K562 (cell line): ENCODE measurements at regions not wholly inside any gene's neighbourhood (a gene's known extent, or its start where the extent isn't known, plus 50 kb on each side); places are given as distances from the start of the nearest gene placed in this dataset.

Experiments
- ATAC-seq: fragments of 200-7000 bp; cut with Tn5 transposase; 3 replicates; pipeline ENCODE4 v1.9.1; 2020; ENCODE audit warnings: moderate library complexity
- BruUV-seq: library from RNA; stranded (reverse); fragments of 400-500 nt; replicated peaks from 2 replicates; lab custom pipeline; 2021; lab: Mats Ljungman, UMichigan
- CTCF ChIA-PET: fragments of 300-600 bp; formaldehyde crosslinking; extraction: SDS; loops from one replicate; lab custom pipeline; 2021; ENCODE audit warnings: low intra/inter-chr PET ratio; lab: Yijun Ruan, JAX
- POLR2A ChIA-PET: fragments of 300-600, 350-650 bp; sonication (Branson Sonifier 250); formaldehyde crosslinking; extraction: SDS; loops from one replicate; lab custom pipeline; 2021; ENCODE audit warnings: antibody characterized with exemption, inconsistent platforms; lab: Yijun Ruan, JAX
- DNase-seq, 4 experiments: peaks; one replicate each; pipeline versions ENCODE4 v3.0.0 to v3.0.0-alpha.2; 2011 to 2018; ENCODE audit warnings: low spot score in 3 of 4, mixed read lengths in 3 of 4; ENCODE audit errors: extremely low read depth in 1 of 4
- FAIRE-seq: peaks from 2 replicates; lab custom pipeline; 2011; peaks lifted over from hg19 to GRCh38; lab: Jason Lieb, UNC
- H2AFZ ChIP-seq: 2 replicates; pipeline ENCODE4 v1.6.0; 2011; ENCODE audit warnings: low read depth, low read length, control low read depth, inconsistent platforms
- H3K27ac ChIP-seq: fragments of 200-600 bp; 3 replicates; pipeline ENCODE4 v1.8.0; 2011; ENCODE audit warnings: low read depth, mild to moderate bottlenecking, control low read depth, inconsistent platforms, low read length, moderate library complexity, mixed read lengths; ENCODE audit errors: extremely low read depth
- H3K27me3 ChIP-seq, 2 experiments: fragments of 300-600 bp in 1 of 2; 2 replicates in 1 of 2; 3 replicates in 1 of 2; pipeline versions ENCODE4 v1.6.0 to v1.8.0; 2011; ENCODE audit warnings: inconsistent platforms in 2 of 2, low read length in 2 of 2, mild to moderate bottlenecking in 1 of 2, mixed read lengths in 1 of 2, moderate library complexity in 1 of 2; ENCODE audit not compliant: control insufficient read depth in 2 of 2, insufficient read depth in 2 of 2
- H3K36me3 ChIP-seq: fragments of 300-600 bp; 3 replicates; pipeline ENCODE4 v1.8.0; 2011; ENCODE audit warnings: mild to moderate bottlenecking, low read length, inconsistent platforms; ENCODE audit not compliant: control insufficient read depth, insufficient read depth
- H3K4me1 ChIP-seq, 2 experiments: fragments of 200-600 bp in 1 of 2; replicated peaks in 1 of 2; 2 replicates in 1 of 2; 3 replicates in 1 of 2; pipeline versions ENCODE4 v1.5.1 to v1.8.0; 2011; ENCODE audit warnings: inconsistent platforms in 2 of 2, low read length in 2 of 2, mild to moderate bottlenecking in 1 of 2, mixed read lengths in 1 of 2, moderate library complexity in 1 of 2; ENCODE audit not compliant: control insufficient read depth in 2 of 2, insufficient read depth in 2 of 2
- H3K4me2 ChIP-seq: 2 replicates; pipeline ENCODE4 v1.6.1; 2011; ENCODE audit warnings: low read length, control low read depth, inconsistent platforms, mixed read lengths; ENCODE audit not compliant: insufficient read depth
- H3K4me3 ChIP-seq: fragments of 200-600 bp; sonication (generic), shearing (Covaris generic); 2 replicates; pipeline ENCODE4 v1.5.1; 2016; ENCODE audit warnings: control low read depth, inconsistent platforms
- H3K79me2 ChIP-seq: fragments of 200-600 bp; 3 replicates; pipeline ENCODE4 v1.8.0; 2011; ENCODE audit warnings: low read length, inconsistent platforms; ENCODE audit not compliant: control insufficient read depth, insufficient read depth
- H3K9ac ChIP-seq, 2 experiments: 2 replicates each; pipeline versions ENCODE4 v1.6.0 to v1.6.1; 2011; ENCODE audit warnings: low read depth in 2 of 2, low read length in 2 of 2, control low read depth in 1 of 2, inconsistent platforms in 1 of 2, mild to moderate bottlenecking in 1 of 2, mixed read lengths in 1 of 2; ENCODE audit not compliant: insufficient read depth in 1 of 2
- H3K9me1 ChIP-seq: one replicate; pipeline ENCODE4 v1.6.0; 2011; ENCODE audit warnings: inconsistent platforms, mild to moderate bottlenecking, low read length, moderate library complexity; ENCODE audit not compliant: control insufficient read depth, insufficient read depth
- H3K9me3 ChIP-seq: replicated peaks from 2 replicates; pipeline ENCODE4 v1.5.1; 2011; ENCODE audit warnings: low read depth, low read length, inconsistent platforms; ENCODE audit not compliant: control insufficient read depth, insufficient read depth
- H4K20me1 ChIP-seq: replicated peaks from 2 replicates; pipeline ENCODE4 v1.6.1; 2011; ENCODE audit warnings: low read length, inconsistent platforms, mixed read lengths; ENCODE audit not compliant: control insufficient read depth, insufficient read depth
- CC2D1A ChIP-seq: fragments of 450-650 bp; IDR thresholded peaks from 2 replicates; pipeline ENCODE4 v1.6.1; 2017; ENCODE audit warnings: mild to moderate bottlenecking
- CREB1 ChIP-seq, 2 experiments: sonication (generic) in 1 of 2; formaldehyde crosslinking in 1 of 2; IDR thresholded peaks; 2 replicates each; pipeline versions ENCODE4 v1.6.1 to v1.8.0; 2012 to 2022; ENCODE audit warnings: inconsistent platforms in 1 of 2, mild to moderate bottlenecking in 1 of 2, missing genetic modification reagents in 1 of 2, moderate library complexity in 1 of 2
- CREB5 ChIP-seq: fragments of 250-450 bp; sonication (Bioruptor Pico); IDR thresholded peaks from 2 replicates; pipeline ENCODE4 v1.5.0; 2020; ENCODE audit warnings: mild to moderate bottlenecking
- FUS ChIP-seq: fragments of 200-400 bp; formaldehyde crosslinking; optimal IDR thresholded peaks from 2 replicates; pipeline ENCODE3; 2017; ENCODE audit warnings: low read depth, low read length
- HNRNPLL ChIP-seq: fragments of 200-400 bp; formaldehyde crosslinking; IDR thresholded peaks from 2 replicates; pipeline ENCODE4 v1.6.1; 2017; ENCODE audit warnings: low read length, low read depth, mild to moderate bottlenecking; ENCODE audit not compliant: poor library complexity, severe bottlenecking
- HOMEZ ChIP-seq: fragments of 250-450 bp; sonication (Bioruptor Pico); IDR thresholded peaks from 2 replicates; pipeline ENCODE4 v1.4.0; 2020; ENCODE audit warnings: mild to moderate bottlenecking, moderate library complexity
- KAT8 ChIP-seq: fragments of 450-650 bp; IDR thresholded peaks from 2 replicates; pipeline ENCODE4 v1.6.1; 2016; ENCODE audit warnings: low read depth, mild to moderate bottlenecking
- MCM3 ChIP-seq: fragments of 450-650 bp; IDR thresholded peaks from 2 replicates; pipeline ENCODE4 v1.6.1; 2016
- MXD1 ChIP-seq: fragments of 250-450 bp; sonication (Bioruptor Pico); IDR thresholded peaks from 2 replicates; pipeline ENCODE4 v1.8.0; 2021; ENCODE audit warnings: borderline replicate concordance, mild to moderate bottlenecking, moderate library complexity; ENCODE audit not compliant: poor library complexity, severe bottlenecking
- PCBP2 ChIP-seq: fragments of 200-400 bp; formaldehyde crosslinking; IDR thresholded peaks from 2 replicates; pipeline ENCODE4 v1.6.1; 2018; ENCODE audit warnings: low read length, low read depth, mild to moderate bottlenecking, moderate library complexity; ENCODE audit not compliant: poor library complexity, severe bottlenecking
- POLR3G ChIP-seq: IDR thresholded peaks from 2 replicates; pipeline ENCODE4 v1.6.1; 2011; ENCODE audit not compliant: insufficient read length, insufficient replicate concordance; ENCODE audit errors: extremely low read depth
- RCOR1 ChIP-seq, 2 experiments: IDR thresholded peaks; 2 replicates each; pipeline ENCODE4 v1.6.1; 2012; ENCODE audit warnings: low read depth in 2 of 2, low read length in 2 of 2, borderline replicate concordance in 1 of 2, improper control_type of control experiment in 1 of 2
- RFX1 ChIP-seq: fragments of 450-650 bp; IDR thresholded peaks from 2 replicates; pipeline ENCODE4 v1.6.1; 2016; ENCODE audit warnings: mild to moderate bottlenecking, moderate library complexity
- SMARCC2 ChIP-seq: fragments of 450-650 bp; IDR thresholded peaks from 2 replicates; pipeline ENCODE4 v1.6.1; 2017; ENCODE audit warnings: antibody characterized with exemption, moderate library complexity, mild to moderate bottlenecking, low read depth
- SRF ChIP-seq, 2 experiments: fragments of 250-450, 450-650 bp in 1 of 2; sonication (Bioruptor Pico) in 1 of 2; sonication (generic) in 1 of 2; formaldehyde crosslinking; IDR thresholded peaks; 2 replicates each; pipeline versions ENCODE4 v1.5.0 to v1.5.1; 2020 to 2022; ENCODE audit warnings: mild to moderate bottlenecking in 1 of 2, missing genetic modification reagents in 1 of 2
- TCFL5 ChIP-seq: fragments of 250-450 bp; sonication (Bioruptor Pico); conservative IDR thresholded peaks from 2 replicates; pipeline ENCODE4 v1.6.1; 2021; ENCODE audit warnings: mild to moderate bottlenecking, moderate library complexity, matching md5 sums
- ZNF589 ChIP-seq: fragments of 200-800 bp; sonication (Bioruptor generic); IDR thresholded peaks from 2 replicates; pipeline ENCODE4 v1.6.1; 2016; ENCODE audit warnings: low read depth, missing genetic modification characterization, missing compliant biosample characterization
- ZNF655 ChIP-seq: fragments of 250-450 bp; sonication (Bioruptor Pico); IDR thresholded peaks from 2 replicates; pipeline ENCODE4 v1.5.0; 2021
- WGBS: fragments of 100-300 bp; shearing (Covaris generic); methylation state at CpG from one replicate; pipeline ENCODE4 v1.1.6; 2016; ENCODE audit warnings: low coverage, mixed read lengths; ENCODE audit not compliant: insufficient coverage; ENCODE audit errors: missing lambda C conversion rate; 5-methylcytosine and 5-hydroxymethylcytosine counted together
- in situ Hi-C: fragments of 300-500 bp; cut with MboI; formaldehyde crosslinking; loops from 4 replicates; pipeline ENCODE4 v1.15.0; 2018; ENCODE audit warnings: inconsistent platforms, mixed read lengths
- intact Hi-C: fragments of 100-400 bp; cut with micrococcal nuclease; formaldehyde crosslinking; loops from 2 replicates; pipeline ENCODE4 v1.14.2; 2022

- TF ChIP-seq KAT8 (no peak), CC2D1A (no peak), TCFL5 (CRISPR knock-in tag) (no peak), POLR3G (no peak), RFX1 (no peak), HNRNPLL (no peak)
Measured at GRCh38 chr4:34261799-34262314, 1982.5 kb downstream of the ARAP2 start (continued).

GRCh38 chr4:34269613-34270012, 1974.7 kb downstream of the ARAP2 start:
- FAIRE-seq = no peak
- Histone ChIP-seq H3K4me1 (no peaks in the 10 kb centered on the region), H3K9me1 (no peaks in the 10 kb centered on the region), H3K79me2 (no peaks in the 10 kb centered on the region), H3K4me3 (no peak overlapping the region), H3K9ac (no peak overlapping the region), H3K27me3 (no peaks in the 10 kb centered on the region), H2AFZ (no peak overlapping the region), H3K27ac (no peak overlapping the region), H3K36me3 (no peaks in the 10 kb centered on the region), H3K9me3 (no peaks in the 10 kb centered on the region), H3K4me2 (no peak overlapping the region), H4K20me1 (no peaks in the 10 kb centered on the region)
- in situ Hi-C loops (no loop called here), intact Hi-C loops (no loop called here)
- WGBS = 29% methylated on average over 1 of the region's 1 CpG
- ChIA-PET CTCF (no interaction called here), POLR2A (no interaction called here)
- ATAC-seq = no peak
- no TSS peak for BruUV-seq
- no peak for DNase-seq
- no peak for TF ChIP-seq HOMEZ (CRISPR knock-in tag)
- no peak for TF ChIP-seq ZNF655 (CRISPR knock-in tag)
- TF ChIP-seq CREB1 (IDR thresholded peaks at IDR 0.05) = no peak
- TF ChIP-seq CREB1 (CRISPR knock-in tag; IDR thresholded peaks at IDR 0.05) = no peak
- no peak for TF ChIP-seq SRF (CRISPR knock-in tag; IDR thresholded peaks at IDR 0.05)
- TF ChIP-seq RCOR1 (IDR thresholded peaks at IDR 0.05; ENCODE audit: borderline replicate concordance in 1 of 2, low read depth in 2 of 2, low read length in 2 of 2) = no peak
- no peak for TF ChIP-seq PCBP2
- TF ChIP-seq SMARCC2 = no peak
- no peak for TF ChIP-seq MXD1
- TF ChIP-seq ZNF589 (CRISPR knock-in tag) = no peak
- TF ChIP-seq MCM3 = no peak
- no peak for TF ChIP-seq CREB5 (CRISPR knock-in tag)
- TF ChIP-seq FUS = no peak
